ENCODE measurements at regions not wholly inside any gene's neighbourhood (a gene's known extent, or its start where the extent isn't known, plus 50 kb on each side); places are given as distances from the start of the nearest gene placed in this dataset.

GRCh38 chr21:15486460-15487195 is 243.2 kb upstream of the USP25 start:
- Histone ChIP-seq H3K4me2 (ENCODE audit: low read length) (no peak overlapping the region), H3K9me2 (replicated peaks; ENCODE audit: low read length) (no peaks in the 10 kb centered on the region), H3K4me3 (ENCODE audit: low read length) (no peak overlapping the region), H4K20me1 (ENCODE audit: low read length) (no peaks in the 10 kb centered on the region), H2AFZ (ENCODE audit: low read length) (no peak overlapping the region), H3K27me3 (ENCODE audit: low read length) (no peaks in the 10 kb centered on the region), H3F3A (ENCODE audit: low read length, unreplicated experiment) (no peaks in the 10 kb centered on the region), H3K9me3 (ENCODE audit: low read length) (no peaks in the 10 kb centered on the region), H3K9ac (ENCODE audit: low read length) (no peak overlapping the region), H3K36me3 (ENCODE audit: low read depth, low read length) (no peaks in the 10 kb centered on the region), H3K4me1 (ENCODE audit: insufficient read depth, low read length) (peaks cover 16% of the 10 kb centered on the region), H3K79me2 (ENCODE audit: low read length) (no peaks in the 10 kb centered on the region), H3K27ac (ENCODE audit: low read length) (no peak overlapping the region)
- CTCF ChIA-PET = interaction anchor here (0.6 to 0.9 kb wide), 2 partner anchors 66 to 262 kb away, joined by 3 read pairs; no protein-coding TSS in a partner anchor
- POLR2A ChIA-PET (ENCODE audit: unreplicated experiment) = no interaction called here
- no peak for ATAC-seq
- DNase-seq = no peak
- TF ChIP-seq EZH2phosphoT487 (IDR thresholded peaks at IDR 0.05; ENCODE audit: borderline replicate concordance, low read length) = no peak
- TF ChIP-seq EZH2 (IDR thresholded peaks at IDR 0.05; ENCODE audit: low read length, unreplicated experiment) = no peak
- no peak for TF ChIP-seq CTCF (conservative IDR thresholded peaks at IDR 0.05; ENCODE audit: low read depth, low read length)
- intact Hi-C loops (cut with micrococcal nuclease) = loop anchor here (10.0 kb wide), 1 partner anchor 1082 kb away; no protein-coding TSS in a partner anchor
- BruUV-seq (replicated peaks) = no TSS peak

- no peaks in the 10 kb centered on the region for H4K20me1 ChIP-seq (ENCODE audit: low read length)
- no peaks in the 10 kb centered on the region for H3K36me3 ChIP-seq (ENCODE audit: low read depth, low read length)
- no peak overlapping the region for H3K4me2 ChIP-seq (ENCODE audit: low read length)
- no TSS peak for BruUV-seq (replicated peaks)
- no peaks in the 10 kb centered on the region for H3K27me3 ChIP-seq (ENCODE audit: low read length)
- no peak overlapping the region for H3K4me3 ChIP-seq (ENCODE audit: low read length)
- intact Hi-C loops (cut with micrococcal nuclease) = loop anchor here (10.0 kb wide), 1 partner anchor 1082 kb away; no protein-coding TSS in a partner anchor
- no peak overlapping the region for H3K9ac ChIP-seq (ENCODE audit: low read length)
- H3K79me2 ChIP-seq (ENCODE audit: low read length) = no peaks in the 10 kb centered on the region
- H3F3A ChIP-seq (ENCODE audit: low read length, unreplicated experiment) = no peaks in the 10 kb centered on the region
- no peak overlapping the region for H3K27ac ChIP-seq (ENCODE audit: low read length)
- H3K4me1 ChIP-seq (ENCODE audit: insufficient read depth, low read length) = peaks cover 15% of the 10 kb centered on the region
- H2AFZ ChIP-seq (ENCODE audit: low read length) = no peak overlapping the region
- no peaks in the 10 kb centered on the region for H3K9me3 ChIP-seq (ENCODE audit: low read length)
- CTCF ChIA-PET = no interaction called here
- TF ChIP-seq EZH2phosphoT487 (IDR thresholded peaks at IDR 0.05; ENCODE audit: borderline replicate concordance, low read length) (no peak), CTCF (conservative IDR thresholded peaks at IDR 0.05; ENCODE audit: low read depth, low read length) (no peak), EZH2 (IDR thresholded peaks at IDR 0.05; ENCODE audit: low read length, unreplicated experiment) (no peak)
- POLR2A ChIA-PET (ENCODE audit: unreplicated experiment) = no interaction called here
- ATAC-seq = no peak
- H3K9me2 ChIP-seq (replicated peaks; ENCODE audit: low read length) = no peaks in the 10 kb centered on the region
- DNase-seq = no peak
Measured at GRCh38 chr21:15487196-15487550, 242.6 kb upstream of the USP25 start.

GRCh38 chr21:15491100-15491499 is 238.7 kb upstream of the USP25 start:
- H4K20me1 ChIP-seq (ENCODE audit: low read length) = no peaks in the 10 kb centered on the region
- CTCF ChIA-PET = no interaction called here
- no TSS peak for BruUV-seq (replicated peaks)
- no peak overlapping the region for H3K27ac ChIP-seq (ENCODE audit: low read length)
- H3K4me2 ChIP-seq (ENCODE audit: low read length) = no peak overlapping the region
- H3K9ac ChIP-seq (ENCODE audit: low read length) = no peak overlapping the region
- H3K36me3 ChIP-seq (ENCODE audit: low read depth, low read length) = no peaks in the 10 kb centered on the region
- no peaks in the 10 kb centered on the region for H3F3A ChIP-seq (ENCODE audit: low read length, unreplicated experiment)
- H3K9me3 ChIP-seq (ENCODE audit: low read length) = no peaks in the 10 kb centered on the region
- H3K79me2 ChIP-seq (ENCODE audit: low read length) = no peaks in the 10 kb centered on the region
- no peak overlapping the region for H2AFZ ChIP-seq (ENCODE audit: low read length)
- no peaks in the 10 kb centered on the region for H3K4me1 ChIP-seq (ENCODE audit: insufficient read depth, low read length)
- intact Hi-C loops (cut with micrococcal nuclease) = no loop called here
- no peaks in the 10 kb centered on the region for H3K9me2 ChIP-seq (replicated peaks; ENCODE audit: low read length)
- DNase-seq (no peak), ATAC-seq (no peak)
- POLR2A ChIA-PET (ENCODE audit: unreplicated experiment) = no interaction called here
- TF ChIP-seq EZH2phosphoT487 (IDR thresholded peaks at IDR 0.05; ENCODE audit: borderline replicate concordance, low read length) (no peak), CTCF (conservative IDR thresholded peaks at IDR 0.05; ENCODE audit: low read depth, low read length) (no peak), EZH2 (IDR thresholded peaks at IDR 0.05; ENCODE audit: low read length, unreplicated experiment) (no peak)
- H3K27me3 ChIP-seq (ENCODE audit: low read length) = no peaks in the 10 kb centered on the region
- H3K4me3 ChIP-seq (ENCODE audit: low read length) = no peak overlapping the region

Data from PC-3 (cell line).